ENCODE measurements at regions not wholly inside any gene's neighbourhood (a gene's known extent, or its start where the extent isn't known, plus 50 kb on each side); places are given as distances from the start of the nearest gene placed in this dataset.

GRCh38 chr20:22908944-22909343, 126.2 kb upstream of the SSTR4 start:
- no peak for ATAC-seq (ENCODE audit: low FRiP score)
- no peak for DNase-seq (ENCODE audit: low spot score)
- no peak for TF ChIP-seq CTCF (IDR thresholded peaks at IDR 0.05)

GRCh38 chr20:22909436-22909835, 125.7 kb upstream of the SSTR4 start:
- TF ChIP-seq CTCF (IDR thresholded peaks at IDR 0.05): no peak
- no peak for DNase-seq (ENCODE audit: low spot score)
- ATAC-seq (ENCODE audit: low FRiP score): no peak

GRCh38 chr20:22910287-22910852, 124.7 kb upstream of the SSTR4 start:
- no peak for TF ChIP-seq CTCF (IDR thresholded peaks at IDR 0.05)
- ATAC-seq (ENCODE audit: low FRiP score) (no peak), DNase-seq (ENCODE audit: low spot score) (no peak)

- DNase-seq (ENCODE audit: low spot score) (no peak), ATAC-seq (ENCODE audit: low FRiP score) (no peak)
- no peak for TF ChIP-seq CTCF (IDR thresholded peaks at IDR 0.05)
Measured at GRCh38 chr20:22914291-22914690, 120.8 kb upstream of the SSTR4 start.

GRCh38 chr20:22915512-22915911, 119.6 kb upstream of the SSTR4 start:
- no peak for ATAC-seq (ENCODE audit: low FRiP score)
- DNase-seq (ENCODE audit: low spot score): no peak
- no peak for TF ChIP-seq CTCF (IDR thresholded peaks at IDR 0.05)

- DNase-seq (ENCODE audit: low spot score) (no peak), ATAC-seq (ENCODE audit: low FRiP score) (no peak)
- TF ChIP-seq CTCF (IDR thresholded peaks at IDR 0.05): no peak
Measured at GRCh38 chr20:22916021-22916842, 118.9 kb upstream of the SSTR4 start.
